SK-N-SH treated with all-trans-retinoic acid at 6 μM for 48 hours (cell line): ENCODE measurements at regions not wholly inside any gene's neighbourhood (a gene's known extent, or its start where the extent isn't known, plus 50 kb on each side); places are given as distances from the start of the nearest gene placed in this dataset.

Source experiments
- ATAC-seq: fragments of 200-7000 bp; cut with Tn5 transposase; 3 replicates; pipeline ENCODE4 v1.9.1; 2020; ENCODE audit warnings: mild to moderate bottlenecking, moderate library complexity
- ARNTL ChIP-seq: fragments of 450-650 bp; formaldehyde crosslinking; IDR thresholded peaks from 2 replicates; pipeline ENCODE4 v1.5.0; 2020; ENCODE audit warnings: low read depth, mild to moderate bottlenecking, moderate library complexity, borderline replicate concordance
- BACH2 ChIP-seq: fragments of 250-450 bp; sonication (Bioruptor Pico); IDR thresholded peaks from 2 replicates; pipeline ENCODE4 v1.9.0; 2021; ENCODE audit warnings: mild to moderate bottlenecking, borderline replicate concordance
- CREB5 ChIP-seq: fragments of 250-450 bp; sonication (Bioruptor Pico); IDR thresholded peaks from 2 replicates; pipeline ENCODE4 v1.5.1; 2020; ENCODE audit warnings: low read depth, mild to moderate bottlenecking, moderate library complexity
- CSDC2 ChIP-seq: fragments of 250-450 bp; sonication (Bioruptor Pico); IDR thresholded peaks from 2 replicates; pipeline ENCODE4 v1.5.0; 2020; ENCODE audit warnings: mild to moderate bottlenecking, moderate library complexity
- ESRRG ChIP-seq: fragments of 250-450 bp; sonication (Bioruptor Pico); IDR thresholded peaks from 2 replicates; pipeline ENCODE4 v1.6.1; 2021; ENCODE audit warnings: mild to moderate bottlenecking
- GLIS3 ChIP-seq: fragments of 250-450 bp; sonication (Bioruptor Pico); IDR thresholded peaks from 2 replicates; pipeline ENCODE4 v1.5.0; 2020; ENCODE audit warnings: mild to moderate bottlenecking, moderate library complexity
- ISL1 ChIP-seq: fragments of 250-450 bp; sonication (Bioruptor Pico); IDR thresholded peaks from 2 replicates; pipeline ENCODE4 v2.1.2; 2022; ENCODE audit warnings: mild to moderate bottlenecking, moderate library complexity
- OSR1 ChIP-seq: fragments of 250-450 bp; sonication (Bioruptor Pico); IDR thresholded peaks from 2 replicates; pipeline ENCODE4 v1.8.0; 2022; ENCODE audit warnings: moderate library complexity, mild to moderate bottlenecking, inconsistent platforms
- PPARA ChIP-seq: fragments of 250-450 bp; sonication (Bioruptor Pico); IDR thresholded peaks from 2 replicates; pipeline ENCODE4 v1.5.0; 2020; ENCODE audit warnings: mild to moderate bottlenecking, borderline replicate concordance
- RARB ChIP-seq: fragments of 250-450 bp; sonication (Bioruptor Pico); IDR thresholded peaks from 2 replicates; pipeline ENCODE4 v1.8.0; 2021; ENCODE audit warnings: mild to moderate bottlenecking, moderate library complexity
- SNAI2 ChIP-seq: fragments of 250-450 bp; sonication (Bioruptor Pico); IDR thresholded peaks from 2 replicates; pipeline ENCODE4 v1.5.0; 2020; ENCODE audit warnings: mild to moderate bottlenecking, moderate library complexity
- TCF4 ChIP-seq: fragments of 250-450 bp; sonication (Bioruptor Pico); IDR thresholded peaks from 2 replicates; pipeline ENCODE4 v1.8.0; 2021; ENCODE audit warnings: mild to moderate bottlenecking, moderate library complexity, borderline replicate concordance
- TOX ChIP-seq: fragments of 250-450 bp; sonication (Bioruptor Pico); IDR thresholded peaks from 2 replicates; pipeline ENCODE4 v1.8.0; 2021; ENCODE audit warnings: mild to moderate bottlenecking, moderate library complexity, borderline replicate concordance
- ZC3H10 ChIP-seq: fragments of 250-450 bp; sonication (Bioruptor Pico); IDR thresholded peaks from 2 replicates; pipeline ENCODE4 v1.5.1; 2021; ENCODE audit warnings: mild to moderate bottlenecking, moderate library complexity
- ZFP3 ChIP-seq: fragments of 250-450 bp; sonication (Bioruptor Pico); IDR thresholded peaks from 2 replicates; pipeline ENCODE4 v1.5.0; 2020; ENCODE audit warnings: mild to moderate bottlenecking, moderate library complexity
- ZFP30 ChIP-seq: fragments of 450-650 bp; formaldehyde crosslinking; IDR thresholded peaks from 2 replicates; pipeline ENCODE4 v1.5.0; 2022; ENCODE audit warnings: mild to moderate bottlenecking, moderate library complexity
- ZNF565 ChIP-seq: fragments of 450-650 bp; formaldehyde crosslinking; conservative IDR thresholded peaks from 2 replicates; pipeline ENCODE4 v1.5.0; 2020; ENCODE audit warnings: low read depth, mild to moderate bottlenecking, moderate library complexity
- ZNF70 ChIP-seq: fragments of 450-650 bp; formaldehyde crosslinking; IDR thresholded peaks from 2 replicates; pipeline ENCODE4 v1.5.0; 2020; ENCODE audit warnings: mild to moderate bottlenecking, moderate library complexity
- ZNF8 ChIP-seq: fragments of 450-650 bp; formaldehyde crosslinking; IDR thresholded peaks from 2 replicates; pipeline ENCODE4 v1.5.0; 2020; ENCODE audit warnings: mild to moderate bottlenecking, moderate library complexity
- TF ChIP-seq, protein P1 (sequence below): fragments of 250-450 bp; sonication (Bioruptor Pico); IDR thresholded peaks from 2 replicates; pipeline ENCODE4 v1.8.0; 2020; ENCODE audit warnings: mild to moderate bottlenecking, moderate library complexity, borderline replicate concordance
- TF ChIP-seq, protein P2 (sequence below): fragments of 250-450 bp; sonication (Bioruptor Pico); IDR thresholded peaks from 2 replicates; pipeline ENCODE4 v1.5.1; 2021; ENCODE audit warnings: mild to moderate bottlenecking, moderate library complexity
- TF ChIP-seq, protein P3 (sequence below): fragments of 250-450 bp; sonication (Bioruptor Pico); IDR thresholded peaks from 2 replicates; pipeline ENCODE4 v1.5.0; 2020; ENCODE audit warnings: mild to moderate bottlenecking, moderate library complexity
- TF ChIP-seq, protein P4 (sequence below): fragments of 250-450 bp; sonication (Bioruptor Pico); IDR thresholded peaks from 2 replicates; pipeline ENCODE4 v1.8.0; 2021; ENCODE audit warnings: low read depth, mild to moderate bottlenecking, moderate library complexity, borderline replicate concordance

- TF ChIP-seq ISL1 (CRISPR knock-in tag) (no peak), TCF4 (CRISPR knock-in tag) (no peak), ZC3H10 (CRISPR knock-in tag) (no peak)
- TF ChIP-seq, protein P1, sequence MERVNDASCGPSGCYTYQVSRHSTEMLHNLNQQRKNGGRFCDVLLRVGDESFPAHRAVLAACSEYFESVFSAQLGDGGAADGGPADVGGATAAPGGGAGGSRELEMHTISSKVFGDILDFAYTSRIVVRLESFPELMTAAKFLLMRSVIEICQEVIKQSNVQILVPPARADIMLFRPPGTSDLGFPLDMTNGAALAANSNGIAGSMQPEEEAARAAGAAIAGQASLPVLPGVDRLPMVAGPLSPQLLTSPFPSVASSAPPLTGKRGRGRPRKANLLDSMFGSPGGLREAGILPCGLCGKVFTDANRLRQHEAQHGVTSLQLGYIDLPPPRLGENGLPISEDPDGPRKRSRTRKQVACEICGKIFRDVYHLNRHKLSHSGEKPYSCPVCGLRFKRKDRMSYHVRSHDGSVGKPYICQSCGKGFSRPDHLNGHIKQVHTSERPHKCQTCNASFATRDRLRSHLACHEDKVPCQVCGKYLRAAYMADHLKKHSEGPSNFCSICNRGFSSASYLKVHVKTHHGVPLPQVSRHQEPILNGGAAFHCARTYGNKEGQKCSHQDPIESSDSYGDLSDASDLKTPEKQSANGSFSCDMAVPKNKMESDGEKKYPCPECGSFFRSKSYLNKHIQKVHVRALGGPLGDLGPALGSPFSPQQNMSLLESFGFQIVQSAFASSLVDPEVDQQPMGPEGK (CRISPR knock-in tag), result no peak
Measured at GRCh38 chr2:20107776-20108175, 56.3 kb upstream of the LAPTM4A start (continued).

GRCh38 chr2:20107352-20107751, 55.9 kb upstream of the LAPTM4A start:
- no peak for TF ChIP-seq GLIS3 (CRISPR knock-in tag)
- TF ChIP-seq RARB (CRISPR knock-in tag), result no peak
- no peak for TF ChIP-seq ISL1 (CRISPR knock-in tag)
- TF ChIP-seq OSR1 (CRISPR knock-in tag), result no peak
- no peak for TF ChIP-seq BACH2
- TF ChIP-seq SNAI2, result no peak
- TF ChIP-seq, protein P2, sequence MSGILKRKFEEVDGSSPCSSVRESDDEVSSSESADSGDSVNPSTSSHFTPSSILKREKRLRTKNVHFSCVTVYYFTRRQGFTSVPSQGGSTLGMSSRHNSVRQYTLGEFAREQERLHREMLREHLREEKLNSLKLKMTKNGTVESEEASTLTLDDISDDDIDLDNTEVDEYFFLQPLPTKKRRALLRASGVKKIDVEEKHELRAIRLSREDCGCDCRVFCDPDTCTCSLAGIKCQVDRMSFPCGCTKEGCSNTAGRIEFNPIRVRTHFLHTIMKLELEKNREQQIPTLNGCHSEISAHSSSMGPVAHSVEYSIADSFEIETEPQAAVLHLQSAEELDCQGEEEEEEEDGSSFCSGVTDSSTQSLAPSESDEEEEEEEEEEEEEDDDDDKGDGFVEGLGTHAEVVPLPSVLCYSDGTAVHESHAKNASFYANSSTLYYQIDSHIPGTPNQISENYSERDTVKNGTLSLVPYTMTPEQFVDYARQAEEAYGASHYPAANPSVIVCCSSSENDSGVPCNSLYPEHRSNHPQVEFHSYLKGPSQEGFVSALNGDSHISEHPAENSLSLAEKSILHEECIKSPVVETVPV (CRISPR knock-in tag), result no peak
- TF ChIP-seq TCF4 (CRISPR knock-in tag), result no peak
- no peak for TF ChIP-seq ZNF70 (CRISPR knock-in tag)
- TF ChIP-seq, protein P3, sequence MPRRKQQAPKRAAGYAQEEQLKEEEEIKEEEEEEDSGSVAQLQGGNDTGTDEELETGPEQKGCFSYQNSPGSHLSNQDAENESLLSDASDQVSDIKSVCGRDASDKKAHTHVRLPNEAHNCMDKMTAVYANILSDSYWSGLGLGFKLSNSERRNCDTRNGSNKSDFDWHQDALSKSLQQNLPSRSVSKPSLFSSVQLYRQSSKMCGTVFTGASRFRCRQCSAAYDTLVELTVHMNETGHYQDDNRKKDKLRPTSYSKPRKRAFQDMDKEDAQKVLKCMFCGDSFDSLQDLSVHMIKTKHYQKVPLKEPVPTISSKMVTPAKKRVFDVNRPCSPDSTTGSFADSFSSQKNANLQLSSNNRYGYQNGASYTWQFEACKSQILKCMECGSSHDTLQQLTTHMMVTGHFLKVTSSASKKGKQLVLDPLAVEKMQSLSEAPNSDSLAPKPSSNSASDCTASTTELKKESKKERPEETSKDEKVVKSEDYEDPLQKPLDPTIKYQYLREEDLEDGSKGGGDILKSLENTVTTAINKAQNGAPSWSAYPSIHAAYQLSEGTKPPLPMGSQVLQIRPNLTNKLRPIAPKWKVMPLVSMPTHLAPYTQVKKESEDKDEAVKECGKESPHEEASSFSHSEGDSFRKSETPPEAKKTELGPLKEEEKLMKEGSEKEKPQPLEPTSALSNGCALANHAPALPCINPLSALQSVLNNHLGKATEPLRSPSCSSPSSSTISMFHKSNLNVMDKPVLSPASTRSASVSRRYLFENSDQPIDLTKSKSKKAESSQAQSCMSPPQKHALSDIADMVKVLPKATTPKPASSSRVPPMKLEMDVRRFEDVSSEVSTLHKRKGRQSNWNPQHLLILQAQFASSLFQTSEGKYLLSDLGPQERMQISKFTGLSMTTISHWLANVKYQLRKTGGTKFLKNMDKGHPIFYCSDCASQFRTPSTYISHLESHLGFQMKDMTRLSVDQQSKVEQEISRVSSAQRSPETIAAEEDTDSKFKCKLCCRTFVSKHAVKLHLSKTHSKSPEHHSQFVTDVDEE (CRISPR knock-in tag), result no peak
- TF ChIP-seq, protein P4, sequence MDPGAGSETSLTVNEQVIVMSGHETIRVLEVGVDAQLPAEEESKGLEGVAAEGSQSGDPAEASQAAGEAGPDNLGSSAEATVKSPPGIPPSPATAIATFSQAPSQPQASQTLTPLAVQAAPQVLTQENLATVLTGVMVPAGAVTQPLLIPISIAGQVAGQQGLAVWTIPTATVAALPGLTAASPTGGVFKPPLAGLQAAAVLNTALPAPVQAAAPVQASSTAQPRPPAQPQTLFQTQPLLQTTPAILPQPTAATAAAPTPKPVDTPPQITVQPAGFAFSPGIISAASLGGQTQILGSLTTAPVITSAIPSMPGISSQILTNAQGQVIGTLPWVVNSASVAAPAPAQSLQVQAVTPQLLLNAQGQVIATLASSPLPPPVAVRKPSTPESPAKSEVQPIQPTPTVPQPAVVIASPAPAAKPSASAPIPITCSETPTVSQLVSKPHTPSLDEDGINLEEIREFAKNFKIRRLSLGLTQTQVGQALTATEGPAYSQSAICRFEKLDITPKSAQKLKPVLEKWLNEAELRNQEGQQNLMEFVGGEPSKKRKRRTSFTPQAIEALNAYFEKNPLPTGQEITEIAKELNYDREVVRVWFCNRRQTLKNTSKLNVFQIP (CRISPR knock-in tag), result no peak
- no peak for TF ChIP-seq ZFP3 (CRISPR knock-in tag)
- no peak for TF ChIP-seq CSDC2 (CRISPR knock-in tag)
- no peak for TF ChIP-seq PPARA (CRISPR knock-in tag)
- TF ChIP-seq ZFP30, result no peak
- no peak for TF ChIP-seq ESRRG (CRISPR knock-in tag)
- ATAC-seq, result no peak

- no peak for ATAC-seq
- TF ChIP-seq ZNF8 (CRISPR knock-in tag), result no peak
- no peak for TF ChIP-seq ARNTL
- TF ChIP-seq ZFP30, result no peak
- no peak for TF ChIP-seq GLIS3 (CRISPR knock-in tag)
- no peak for TF ChIP-seq CSDC2 (CRISPR knock-in tag)
- no peak for TF ChIP-seq ZNF565 (CRISPR knock-in tag)
- no peak for TF ChIP-seq ESRRG (CRISPR knock-in tag)
- TF ChIP-seq ZC3H10 (CRISPR knock-in tag), result no peak
- TF ChIP-seq PPARA (CRISPR knock-in tag), result no peak
- TF ChIP-seq ZNF70 (CRISPR knock-in tag), result no peak
- no peak for TF ChIP-seq TCF4 (CRISPR knock-in tag)
- no peak for TF ChIP-seq ZFP3 (CRISPR knock-in tag)
- no peak for TF ChIP-seq TOX (CRISPR knock-in tag)
- TF ChIP-seq, protein P2 (CRISPR knock-in tag), result no peak
- TF ChIP-seq CREB5 (CRISPR knock-in tag), result no peak
- TF ChIP-seq, protein P3 (CRISPR knock-in tag), result no peak
- TF ChIP-seq BACH2, result no peak
Measured at GRCh38 chr2:20106746-20107145, 55.3 kb upstream of the LAPTM4A start.
